HEK293T (cell line): ENCODE measurements at regions not wholly inside any gene's neighbourhood (a gene's known extent, or its start where the extent isn't known, plus 50 kb on each side); places are given as distances from the start of the nearest gene placed in this dataset.

Source experiments
- ARNT ChIP-seq: fragments of 450-650 bp; IDR thresholded peaks from 2 replicates; pipeline ENCODE4 v1.6.1; 2017; ENCODE audit warnings: mild to moderate bottlenecking
- CTBP1 ChIP-seq: fragments of 450-650 bp; IDR thresholded peaks from 2 replicates; pipeline ENCODE4 v1.6.1; 2016; ENCODE audit warnings: borderline replicate concordance
- ELF4 ChIP-seq: fragments of 450-650 bp; IDR thresholded peaks from 2 replicates; pipeline ENCODE4 v1.6.1; 2017; ENCODE audit warnings: antibody characterized with exemption
- FOXA1 ChIP-seq: fragments of 450-650 bp; IDR thresholded peaks from 2 replicates; pipeline ENCODE4 v1.6.1; 2016; ENCODE audit warnings: mild to moderate bottlenecking
- FOXK2 ChIP-seq: fragments of 450-650 bp; IDR thresholded peaks from 2 replicates; pipeline ENCODE4 v1.6.1; 2016; ENCODE audit warnings: mild to moderate bottlenecking
- HDGF ChIP-seq: fragments of 450-650 bp; IDR thresholded peaks from 2 replicates; pipeline ENCODE4 v1.6.1; 2017; ENCODE audit warnings: antibody characterized with exemption, borderline replicate concordance
- LEF1 ChIP-seq: fragments of 450-650 bp; IDR thresholded peaks from 2 replicates; pipeline ENCODE4 v1.6.1; 2017; ENCODE audit warnings: mild to moderate bottlenecking, borderline replicate concordance
- NFRKB ChIP-seq: fragments of 450-650 bp; IDR thresholded peaks from 2 replicates; pipeline ENCODE4 v1.6.1; 2016; ENCODE audit warnings: mild to moderate bottlenecking, moderate library complexity
- PKNOX1 ChIP-seq: fragments of 450-650 bp; IDR thresholded peaks from 2 replicates; pipeline ENCODE4 v1.6.1; 2016
- SP1 ChIP-seq: fragments of 450-650 bp; IDR thresholded peaks from 2 replicates; pipeline ENCODE4 v1.6.1; 2017
- SUZ12 ChIP-seq: fragments of 450-650 bp; IDR thresholded peaks from 2 replicates; pipeline ENCODE4 v1.6.1; 2016; ENCODE audit warnings: mild to moderate bottlenecking
- TARDBP ChIP-seq: fragments of 450-650 bp; IDR thresholded peaks from 2 replicates; pipeline ENCODE4 v1.6.1; 2016

- TF ChIP-seq SP1 = no peak
- no peak for TF ChIP-seq SUZ12
- no peak for TF ChIP-seq FOXA1
- TF ChIP-seq HDGF = no peak
- TF ChIP-seq FOXK2 = no peak
- TF ChIP-seq ELF4 = no peak
- no peak for TF ChIP-seq ARNT
- no peak for TF ChIP-seq LEF1
- TF ChIP-seq NFRKB = no peak
- TF ChIP-seq PKNOX1 = no peak
- TF ChIP-seq TARDBP = no peak
- TF ChIP-seq CTBP1 = no peak
Measured at GRCh38 chr18:50469380-50469781, 90.5 kb upstream of the MAPK4 start.
